ENCODE measurements at regions not wholly inside any gene's neighbourhood (a gene's known extent, or its start where the extent isn't known, plus 50 kb on each side); places are given as distances from the start of the nearest gene placed in this dataset.
"Not testable (repeated sequence)": the region's sequence is repeated elsewhere in the genome, so short reads cannot be mapped to it uniquely, and the experiment has no call there.

DNA sequence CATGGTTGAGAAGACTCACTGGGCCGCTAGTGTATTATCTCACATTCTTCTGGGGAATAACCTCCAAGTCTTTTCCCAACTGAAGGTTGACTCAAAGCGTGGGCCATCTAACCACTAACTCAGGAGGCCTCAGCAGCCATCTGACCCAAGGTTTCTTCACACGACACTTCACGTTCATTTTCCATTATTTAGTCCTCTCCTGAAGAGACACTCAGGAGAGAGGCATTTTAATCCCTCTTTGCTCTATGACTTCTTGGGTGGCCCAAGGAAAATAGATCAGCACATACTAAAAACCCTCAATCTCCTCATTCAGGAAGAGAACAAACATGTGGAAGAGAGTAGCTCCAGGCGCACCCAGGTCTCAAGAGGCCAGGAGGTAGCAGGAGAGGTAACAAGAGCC lies 252.8 kb upstream of the FOXF1 start:
- DNase-seq (ENCODE audit: low read depth in 2 of 2): no peak

DNA sequence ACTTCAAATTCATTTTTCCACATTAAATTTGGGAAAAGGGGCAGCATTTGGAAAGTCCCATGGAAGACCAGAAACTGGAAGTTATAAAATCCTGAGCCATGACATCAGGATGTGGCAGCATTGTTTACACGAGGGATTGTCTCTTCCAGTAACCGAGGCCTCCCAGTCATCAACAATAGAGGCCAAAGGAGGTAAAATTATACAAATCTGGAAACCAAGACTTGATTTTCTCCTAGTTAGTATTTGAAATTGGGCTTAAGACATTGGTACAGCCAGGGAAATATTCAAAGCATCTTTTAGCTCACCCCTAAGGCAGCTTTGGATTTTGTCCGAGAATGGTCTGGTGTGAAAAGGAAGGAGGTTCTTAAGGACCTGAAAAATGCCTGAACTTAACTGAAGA lies 251.6 kb upstream of the FOXF1 start:
- no peak for DNase-seq (ENCODE audit: low read depth in 2 of 2)

DNA sequence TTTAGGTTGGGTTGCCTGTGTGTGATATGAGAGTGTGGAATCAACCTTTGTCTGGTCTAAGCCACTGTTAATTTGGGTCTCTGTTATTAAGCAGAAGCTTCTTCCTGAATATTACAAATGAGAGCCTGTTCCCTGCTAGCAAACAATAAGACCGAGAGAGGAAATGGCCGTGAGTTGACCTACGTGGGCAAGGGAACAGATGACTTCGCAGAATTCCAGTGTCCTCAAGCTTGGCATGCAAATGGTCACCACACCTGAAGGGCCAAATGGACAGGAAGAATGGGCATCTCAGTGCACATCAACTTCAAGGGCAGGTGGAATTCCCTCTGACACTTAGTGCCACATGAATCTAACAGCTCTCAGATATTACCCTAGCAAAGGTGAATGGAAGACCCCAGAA lies 250.8 kb upstream of the FOXF1 start:
- no peak for DNase-seq (ENCODE audit: low read depth in 2 of 2)

GRCh38 chr16:86261379-86261778 lies 248.9 kb upstream of the FOXF1 start:
- no peak for DNase-seq (ENCODE audit: low read depth in 2 of 2)

DNA sequence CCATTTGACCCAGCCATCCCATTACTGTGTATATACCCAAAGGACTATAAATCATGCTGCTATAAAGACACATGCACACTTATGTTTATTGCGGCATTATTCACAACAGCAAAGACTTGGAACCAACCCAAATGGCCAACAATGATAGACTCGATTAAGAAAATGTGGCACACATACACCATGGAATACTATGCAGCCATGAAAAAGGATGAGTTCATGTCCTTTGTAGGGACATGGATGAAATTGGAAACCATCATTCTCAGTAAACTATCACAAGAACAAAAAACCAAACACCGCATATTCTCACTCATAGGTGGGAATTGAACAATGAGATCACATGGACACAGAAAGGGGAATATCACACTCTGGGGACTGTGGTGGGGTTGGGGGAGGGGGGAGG lies 242.7 kb upstream of the FOXF1 start:
- not testable (repeated sequence) for DNase-seq (ENCODE audit: low read depth in 2 of 2)

- no peak for DNase-seq (ENCODE audit: low read depth in 2 of 2)
These were observed 239.6 kb upstream of the FOXF1 start for GRCh38 chr16:86270696-86271095.

GRCh38 chr16:86272744-86273143 lies 237.6 kb upstream of the FOXF1 start:
- DNase-seq (ENCODE audit: low read depth in 2 of 2): no peak

GRCh38 chr16:86277221-86277620 lies 233.1 kb upstream of the FOXF1 start:
- DNase-seq (ENCODE audit: low read depth in 2 of 2): no peak

DNA sequence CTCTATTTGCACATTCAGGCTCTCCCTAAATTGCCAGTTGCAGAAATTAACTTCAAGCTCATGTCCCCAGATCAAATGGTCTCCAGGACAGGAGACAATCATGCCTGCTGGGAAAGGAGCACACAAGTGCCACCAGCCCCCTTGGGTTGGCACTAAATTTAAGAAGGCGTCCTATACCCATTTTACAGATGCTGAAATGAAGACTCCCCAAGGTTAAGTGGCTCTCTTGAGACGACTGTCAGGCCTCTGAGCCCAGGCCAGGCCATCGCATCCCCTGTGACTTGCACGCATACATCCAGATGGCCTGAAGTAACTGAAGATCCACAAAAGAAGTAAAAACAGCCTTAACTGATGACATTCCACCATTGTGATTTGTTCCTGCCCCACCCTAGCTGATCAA lies 232.5 kb upstream of the FOXF1 start:
- not testable (repeated sequence) for DNase-seq (ENCODE audit: low read depth in 2 of 2)

DNA sequence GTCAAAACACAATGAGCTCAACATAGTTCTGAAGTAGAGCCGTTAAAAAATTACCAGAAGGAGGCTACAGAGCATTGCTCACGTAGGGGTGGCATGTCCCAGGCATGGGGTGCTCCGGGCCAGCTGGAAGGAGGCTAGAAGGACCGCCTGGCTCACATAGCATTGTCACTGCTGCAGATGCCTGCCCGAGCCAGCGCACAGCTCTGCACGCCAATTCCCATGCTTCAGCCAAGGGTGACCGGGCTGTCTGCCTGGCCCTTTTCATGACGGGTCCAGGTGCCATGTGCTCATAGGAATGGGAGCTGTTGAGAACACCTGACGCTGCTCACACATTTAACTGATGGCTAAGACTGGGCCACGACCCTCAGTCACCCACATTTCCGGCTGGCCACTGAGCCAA lies 228.9 kb upstream of the FOXF1 start:
- DNase-seq (ENCODE audit: low read depth in 2 of 2): no peak

- no peak for DNase-seq (ENCODE audit: low read depth in 2 of 2)
These were observed 226.4 kb upstream of the FOXF1 start for GRCh38 chr16:86283944-86284343.

DNA sequence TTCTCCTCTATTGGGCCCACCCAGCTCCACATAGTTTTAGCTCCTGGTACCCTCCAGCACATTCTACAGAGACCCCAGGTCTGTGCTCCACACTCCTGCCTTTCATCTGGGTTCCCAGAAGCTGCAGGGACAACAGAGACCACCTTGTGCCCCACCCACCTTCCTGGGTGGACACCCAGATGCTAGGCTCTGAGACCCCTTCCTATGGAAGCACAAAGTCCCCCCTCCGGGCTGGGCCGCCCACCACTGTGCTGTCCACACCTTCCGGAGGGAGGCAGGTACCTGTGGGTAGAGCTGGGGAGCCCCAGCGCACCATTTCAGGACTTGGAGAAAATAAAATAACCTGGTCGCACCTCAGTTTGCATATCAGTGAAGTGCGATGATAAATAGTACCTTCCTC lies 224.9 kb upstream of the FOXF1 start:
- no peak for DNase-seq (ENCODE audit: low read depth in 2 of 2)

GRCh38 chr16:86285938-86286921 lies 224.1 kb upstream of the FOXF1 start:
- DNase-seq (ENCODE audit: low read depth in 2 of 2): no peak

- no peak for DNase-seq (ENCODE audit: low read depth in 2 of 2)
These were observed 223.2 kb upstream of the FOXF1 start for GRCh38 chr16:86286991-86287663.

DNA sequence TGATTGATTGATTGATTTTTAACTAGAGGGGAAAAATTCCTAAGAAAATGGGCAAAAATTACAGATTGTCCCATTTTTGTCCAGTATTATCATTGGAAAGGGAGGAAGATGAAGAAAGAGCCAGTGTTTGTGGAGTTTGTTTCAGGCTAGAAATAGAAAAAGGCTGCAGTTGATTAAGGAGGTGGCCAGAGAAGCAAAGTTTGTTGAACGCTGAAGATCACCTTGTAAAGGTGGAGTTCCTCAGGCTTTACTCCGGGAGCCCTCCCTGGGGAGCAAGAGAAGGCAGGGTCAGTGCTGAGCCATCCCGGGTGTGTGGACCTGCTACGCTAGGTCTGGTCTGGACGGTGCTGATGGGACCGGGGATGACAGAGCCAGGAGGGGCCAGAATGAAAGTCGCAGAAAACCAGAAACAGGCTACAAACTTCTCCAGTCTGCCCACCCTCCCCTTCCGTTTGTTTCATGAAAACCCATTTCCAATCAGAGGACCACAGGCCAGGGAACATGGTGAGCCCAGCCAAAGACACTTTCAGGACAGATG lies 222.6 kb upstream of the FOXF1 start:
- no peak for DNase-seq (ENCODE audit: low read depth in 2 of 2)

DNA sequence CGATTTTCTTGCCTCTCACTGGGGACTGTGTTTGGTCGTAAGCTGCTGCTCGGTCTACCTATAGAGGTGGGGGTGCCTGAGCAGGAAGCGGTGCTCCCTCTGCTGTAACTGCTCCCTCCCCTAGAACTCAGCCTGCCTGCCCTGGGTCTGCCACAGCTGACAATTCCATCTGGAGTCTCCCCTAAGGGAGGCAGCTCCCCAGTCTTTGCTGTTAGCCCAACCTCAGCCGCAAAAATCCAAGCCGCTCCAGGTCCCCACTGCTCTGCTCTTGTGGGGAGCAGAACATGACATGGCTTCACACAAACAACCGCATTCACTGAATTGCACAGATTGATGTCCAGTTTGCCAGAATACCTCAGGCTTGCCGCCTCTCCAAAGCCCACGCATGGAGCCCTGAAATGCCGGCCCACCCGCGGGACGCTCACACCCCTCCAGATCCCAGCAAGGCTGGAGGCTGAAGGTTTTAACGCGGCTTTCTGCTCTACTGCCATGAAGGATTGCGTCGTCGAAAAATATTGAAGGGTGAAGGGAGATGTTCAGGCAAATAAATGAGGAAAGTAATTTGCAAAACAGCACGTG lies 221.5 kb upstream of the FOXF1 start:
- DNase-seq (ENCODE audit: low read depth in 2 of 2): no peak

- DNase-seq (ENCODE audit: low read depth in 2 of 2): no peak
These were observed 221.0 kb upstream of the FOXF1 start for GRCh38 chr16:86289304-86289703.

GRCh38 chr16:86289907-86290306 lies 220.4 kb upstream of the FOXF1 start:
- no peak for DNase-seq (ENCODE audit: low read depth in 2 of 2)

GRCh38 chr16:86291491-86291890 lies 218.8 kb upstream of the FOXF1 start:
- DNase-seq (ENCODE audit: low read depth in 2 of 2): no peak

- no peak for DNase-seq (ENCODE audit: low read depth in 2 of 2)
These were observed 218.1 kb upstream of the FOXF1 start for GRCh38 chr16:86292171-86292775.

GRCh38 chr16:86292942-86293341 lies 217.4 kb upstream of the FOXF1 start:
- DNase-seq (ENCODE audit: low read depth in 2 of 2): no peak

DNA sequence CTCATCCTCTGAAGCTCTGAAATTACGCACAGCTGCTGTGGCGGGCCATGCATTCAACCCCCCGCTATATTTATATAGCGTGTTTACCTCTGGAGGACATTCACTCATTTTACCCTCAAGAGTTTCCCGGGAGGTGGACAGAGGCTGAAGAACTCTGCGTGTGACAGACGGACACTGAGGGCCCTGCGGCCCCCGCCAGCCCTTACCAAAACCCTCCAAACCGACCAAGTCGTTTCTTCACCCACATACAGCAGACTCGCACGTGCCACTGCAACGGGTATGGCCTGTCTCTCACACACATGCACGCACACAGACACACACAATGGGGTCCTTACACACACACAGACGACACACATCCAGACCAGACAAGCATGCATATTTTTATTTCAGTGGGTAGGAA lies 216.4 kb upstream of the FOXF1 start:
- no peak for DNase-seq (ENCODE audit: low read depth in 2 of 2)

Measured in stimulated activated CD8-positive, alpha-beta memory T cell treated with anti-CD3 and anti-CD28 coated beads, Interleukin-7, amount 100 ng/mL, for 1 hour (primary cell).